HG02840 (cell line): ENCODE measurements at regions not wholly inside any gene's neighbourhood (a gene's known extent, or its start where the extent isn't known, plus 50 kb on each side); places are given as distances from the start of the nearest gene placed in this dataset.

Experiments used
- ATAC-seq: cut with Tn5 transposase; IDR thresholded peaks from one replicate; pipeline ENCODE4 v1.9.1; 2021; ENCODE audit warnings: mild to moderate bottlenecking, moderate library complexity, moderate number of reproducible peaks; ENCODE audit not compliant: unreplicated experiment, low FRiP score

DNA sequence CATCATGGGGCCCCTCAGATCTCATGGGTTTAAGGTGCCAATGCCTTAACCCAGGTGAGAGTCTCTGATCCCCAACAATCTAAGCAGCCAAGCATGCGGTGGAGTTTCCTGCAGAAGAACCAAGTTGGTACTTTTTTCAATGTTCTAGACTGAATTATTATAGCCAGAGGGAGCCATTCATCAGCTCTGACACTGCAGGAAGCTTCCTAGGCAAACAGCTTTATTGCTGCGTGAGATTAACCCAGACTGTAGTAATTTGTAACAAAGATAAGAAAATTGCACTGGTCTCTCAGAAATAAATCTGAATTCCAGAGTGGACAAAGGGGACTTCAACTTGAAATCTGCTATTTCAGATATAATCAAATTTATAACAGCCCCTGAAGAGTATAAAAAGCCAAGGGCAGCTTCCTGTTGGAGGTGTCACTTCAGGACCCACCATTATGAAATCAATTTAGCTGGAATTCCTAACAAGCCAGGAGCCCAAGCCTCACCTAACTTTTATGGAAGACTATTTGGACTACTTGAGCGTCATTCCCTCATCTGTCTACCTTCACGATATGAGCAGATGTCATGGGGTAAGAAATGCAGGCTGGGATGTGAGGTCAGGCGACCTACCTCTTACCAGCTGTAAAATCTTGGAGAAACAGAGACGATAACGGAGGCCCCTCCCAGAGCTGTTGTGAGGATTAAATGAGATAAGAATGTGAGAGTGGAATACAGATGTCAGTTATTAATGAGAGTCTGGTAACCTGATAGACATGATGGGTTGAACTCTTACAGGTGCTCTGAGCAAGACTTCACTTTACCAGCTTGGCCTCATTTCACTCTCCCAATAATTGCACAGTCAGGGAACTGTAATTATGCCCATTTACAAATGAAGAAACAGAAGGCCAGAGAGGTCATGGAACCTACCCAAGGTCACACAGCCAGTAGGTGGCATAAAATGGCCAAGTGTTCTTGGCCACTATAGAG is 135.1 kb downstream of the RRAGC start:
- ATAC-seq, result no peak

- ATAC-seq, result no peak
Measured at GRCh38 chr1:38721816-38722215, 137.8 kb downstream of the RRAGC start.

GRCh38 chr1:38719880-38720279 is 139.7 kb downstream of the RRAGC start:
- ATAC-seq, result no peak

- ATAC-seq, result no peak
Measured at GRCh38 chr1:38718031-38718430, 141.5 kb downstream of the RRAGC start.

- no peak for ATAC-seq
Measured at GRCh38 chr1:38716229-38716628, 143.3 kb downstream of the RRAGC start.

DNA sequence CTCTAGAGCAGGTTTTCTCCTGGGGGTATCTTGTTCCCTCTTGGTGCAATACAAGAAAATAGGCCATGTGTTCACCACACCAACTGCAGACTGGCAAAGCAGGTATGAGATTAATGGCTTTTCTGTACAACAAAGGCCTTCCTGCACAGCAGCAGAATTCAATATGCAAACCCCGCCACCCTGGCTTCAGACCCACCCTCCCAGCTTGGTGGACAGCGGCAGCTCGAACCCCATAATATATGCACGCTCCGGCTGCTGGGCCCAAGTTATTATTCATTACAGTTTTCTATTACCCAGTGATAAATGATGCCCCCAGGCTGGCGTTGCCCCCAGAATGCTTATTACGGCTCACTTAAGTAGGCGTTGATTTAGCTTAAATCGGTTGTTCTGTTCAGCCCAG is 144.2 kb downstream of the RRAGC start:
- no peak for ATAC-seq

DNA sequence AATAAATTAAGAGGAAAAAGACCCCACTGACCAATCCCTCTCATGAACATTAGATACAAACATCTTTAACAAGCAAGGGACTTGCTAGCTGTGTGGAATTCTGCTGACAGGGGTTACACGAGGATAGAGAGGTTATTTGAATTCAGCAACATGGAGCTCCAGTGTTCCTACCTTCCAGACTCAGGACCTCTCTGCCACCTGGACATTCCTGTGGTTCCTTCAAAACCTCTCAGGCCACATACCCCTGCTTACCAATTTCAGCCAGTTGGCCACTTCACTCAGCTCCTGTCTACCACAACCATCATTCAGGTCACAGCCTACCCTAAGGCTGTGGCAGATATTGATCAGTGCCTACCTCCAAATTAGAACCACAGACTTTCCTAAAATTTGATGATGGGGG is 147.5 kb downstream of the RRAGC start:
- no peak for ATAC-seq

DNA sequence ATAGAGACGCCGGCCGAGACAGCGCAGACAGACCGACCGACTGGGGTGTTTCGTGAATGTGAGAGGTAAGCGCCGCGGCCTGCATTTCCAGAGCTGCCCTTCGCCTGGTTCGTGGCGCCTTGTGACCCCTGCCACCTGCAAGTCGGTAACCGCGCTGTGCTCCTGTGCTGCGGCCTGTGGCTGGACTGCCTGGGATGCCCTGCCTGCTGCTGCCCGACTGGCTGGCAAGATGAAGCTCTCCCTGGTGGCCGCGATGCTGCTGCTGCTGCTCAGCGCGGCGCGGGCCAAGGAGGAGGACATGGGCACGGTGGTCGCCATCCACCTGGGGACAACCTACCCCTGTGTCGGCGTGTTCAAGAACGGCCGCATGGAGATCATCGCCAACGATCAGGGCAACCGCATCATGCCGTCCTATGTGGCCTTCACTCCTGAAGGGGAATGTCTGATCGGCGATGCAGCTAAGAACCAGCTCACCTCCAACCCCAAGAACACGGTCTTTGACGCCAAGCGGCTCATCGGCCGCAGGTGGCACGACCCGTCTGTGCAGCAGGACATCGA is 150.8 kb downstream of the RRAGC start:
- no peak for ATAC-seq

DNA sequence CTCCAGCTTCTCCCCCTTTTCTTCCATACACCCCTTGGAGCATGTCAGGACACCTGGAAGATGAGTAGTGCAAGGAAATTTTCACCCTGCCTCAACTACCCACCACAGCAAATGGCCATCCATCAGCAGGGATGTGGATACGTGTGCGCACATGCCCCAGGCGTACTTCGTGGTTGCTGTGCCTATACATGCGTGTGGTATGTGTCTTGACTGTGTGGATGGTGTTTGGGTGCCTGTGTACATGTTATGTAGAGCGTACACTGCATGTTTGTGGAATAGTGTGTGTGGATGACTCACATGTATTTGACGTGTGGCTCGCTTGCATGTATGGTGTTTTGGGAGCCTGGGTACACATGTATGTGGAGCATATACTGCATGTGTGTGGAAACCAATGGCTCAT is 158.5 kb downstream of the RRAGC start:
- ATAC-seq, result no peak

DNA sequence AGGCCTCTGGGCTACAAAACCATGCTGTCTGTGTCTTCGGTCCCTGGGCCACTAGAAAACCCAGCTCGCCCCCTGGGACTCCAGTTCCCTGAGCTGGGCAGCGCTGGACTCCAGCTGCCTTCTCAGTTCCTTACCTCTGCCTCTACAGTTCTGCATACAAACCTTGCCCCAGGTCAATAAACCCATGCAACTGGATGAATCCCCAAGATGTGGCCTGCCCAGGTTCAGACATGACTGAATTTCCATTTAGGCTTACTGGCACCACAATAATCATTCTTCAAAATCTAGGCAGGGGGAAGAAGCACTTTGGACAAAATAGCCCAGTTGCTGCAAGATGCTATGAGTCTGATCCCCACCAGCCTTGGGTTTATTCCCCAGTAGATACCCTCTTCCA is 159.5 kb downstream of the RRAGC start:
- no peak for ATAC-seq

DNA sequence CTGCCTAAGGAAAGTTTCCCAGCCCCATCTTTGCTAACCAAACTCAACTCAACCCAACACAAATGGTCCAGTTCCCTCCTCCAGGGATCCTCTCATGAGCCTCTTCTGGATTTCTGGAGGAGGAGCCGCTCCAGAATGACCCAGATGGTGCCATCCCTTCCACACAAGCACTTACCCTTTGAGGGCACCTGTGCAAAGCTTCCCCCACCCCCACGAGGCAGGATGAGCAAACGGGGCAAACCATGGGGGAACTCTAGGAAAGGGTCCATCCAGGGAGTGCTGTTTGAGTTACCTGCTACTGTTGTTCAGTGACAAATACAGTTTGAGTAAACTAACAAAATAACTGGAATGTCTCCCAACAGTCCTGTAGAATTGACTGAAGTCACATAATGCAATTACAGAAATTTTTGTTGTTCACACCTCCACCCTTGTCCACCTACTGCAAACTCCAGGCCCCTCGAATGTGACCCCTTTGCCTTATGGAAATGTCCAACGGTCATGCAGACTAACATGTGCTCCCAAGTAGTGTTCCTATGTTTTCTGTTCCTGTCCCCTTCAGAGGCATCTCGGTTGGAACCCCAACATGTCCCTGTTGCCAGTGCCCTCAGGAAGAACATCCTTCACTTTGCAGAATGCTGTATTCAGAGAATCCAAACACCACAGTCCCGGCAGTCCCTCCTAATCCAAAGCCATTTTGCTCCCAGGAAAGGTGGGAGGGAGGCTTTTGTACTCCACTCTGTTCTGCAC is 160.1 kb downstream of the RRAGC start:
- no peak for ATAC-seq

DNA sequence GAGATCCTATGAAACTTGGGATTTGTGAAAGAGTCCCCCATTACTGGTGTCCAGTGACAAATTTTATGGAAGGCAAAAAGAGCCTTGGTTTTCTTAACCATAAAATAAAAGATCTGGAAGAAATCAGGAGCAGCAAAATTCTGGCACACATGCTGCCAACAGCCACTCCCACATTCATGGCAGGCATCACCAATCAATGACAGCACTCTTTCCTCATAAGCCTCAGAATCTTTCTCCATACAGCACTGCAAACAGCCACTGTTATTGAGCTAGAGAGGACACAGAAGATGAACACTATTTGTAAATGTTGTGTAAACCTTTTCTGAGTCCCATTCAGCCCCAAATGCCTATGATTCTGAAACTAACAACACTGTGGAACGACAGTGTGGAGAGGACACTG is 162.2 kb downstream of the RRAGC start:
- ATAC-seq, result no peak

GRCh38 chr1:38696371-38696770 is 163.2 kb downstream of the RRAGC start:
- ATAC-seq, result no peak

- ATAC-seq, result no peak
Measured at GRCh38 chr1:38693759-38694158, 165.8 kb downstream of the RRAGC start.

DNA sequence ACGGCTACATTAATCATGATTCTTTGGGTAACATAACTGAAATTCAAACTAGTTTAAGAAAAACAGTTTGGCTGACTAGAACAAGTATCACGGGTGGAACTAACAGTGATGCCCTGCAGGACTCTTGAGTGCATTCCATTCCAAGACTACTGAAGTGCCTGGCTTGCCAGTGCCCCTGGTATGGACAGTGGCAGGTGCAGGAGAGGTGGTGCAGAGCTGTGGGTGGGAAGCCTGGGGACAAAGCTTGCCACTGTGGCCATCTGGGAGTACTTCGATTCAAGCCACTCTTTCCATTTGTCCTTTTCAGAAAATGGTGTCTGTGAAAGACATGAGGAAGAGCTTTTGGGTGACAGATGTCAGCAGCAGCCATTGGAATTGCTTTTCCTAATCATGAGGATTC is 166.5 kb downstream of the RRAGC start:
- no peak for ATAC-seq

DNA sequence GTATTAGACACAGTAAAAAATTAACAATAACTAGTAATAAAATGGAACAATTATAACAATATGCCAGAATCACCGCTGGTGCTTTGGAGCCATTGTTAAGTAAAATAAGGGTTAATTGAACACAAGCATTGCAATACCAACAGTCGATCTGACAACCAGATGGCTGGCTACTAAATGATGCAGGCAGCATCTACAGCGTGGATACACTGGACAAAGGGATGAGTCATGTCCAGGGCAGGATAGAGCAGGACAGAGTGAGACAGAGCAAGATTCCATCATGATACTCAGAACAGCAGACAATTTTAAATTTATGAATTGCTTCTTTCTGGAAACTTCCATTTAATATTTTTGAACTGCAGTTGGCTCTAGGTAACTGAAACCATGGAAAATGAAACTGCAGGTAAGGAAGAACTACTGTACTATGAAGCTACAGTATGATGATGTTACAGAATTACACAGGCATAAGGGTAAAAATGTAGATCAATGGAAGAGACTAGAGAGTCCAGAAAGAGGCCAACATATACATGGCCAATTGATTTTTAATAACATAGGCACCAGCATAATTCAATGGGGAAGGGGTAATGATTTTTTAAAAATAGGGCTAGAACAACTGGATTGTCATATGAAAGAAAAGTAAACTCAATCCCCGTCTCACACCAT is 168.7 kb downstream of the RRAGC start:
- no peak for ATAC-seq

DNA sequence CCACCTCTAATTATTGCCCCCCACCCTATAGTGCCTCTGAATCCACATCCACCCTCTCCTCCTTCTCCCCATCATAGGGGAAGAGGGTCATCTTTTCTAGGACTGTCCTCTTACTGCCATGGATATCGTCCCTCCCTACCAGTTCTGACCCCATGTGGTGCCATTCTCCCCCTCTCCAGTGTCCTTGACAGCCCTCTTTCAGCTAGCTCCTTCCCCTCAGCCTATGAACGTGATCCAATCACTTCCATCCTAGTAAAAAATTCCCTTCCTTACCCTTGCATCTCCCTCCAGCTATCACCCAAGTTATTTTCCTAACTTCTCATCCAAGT is 172.7 kb downstream of the RRAGC start:
- no peak for ATAC-seq

DNA sequence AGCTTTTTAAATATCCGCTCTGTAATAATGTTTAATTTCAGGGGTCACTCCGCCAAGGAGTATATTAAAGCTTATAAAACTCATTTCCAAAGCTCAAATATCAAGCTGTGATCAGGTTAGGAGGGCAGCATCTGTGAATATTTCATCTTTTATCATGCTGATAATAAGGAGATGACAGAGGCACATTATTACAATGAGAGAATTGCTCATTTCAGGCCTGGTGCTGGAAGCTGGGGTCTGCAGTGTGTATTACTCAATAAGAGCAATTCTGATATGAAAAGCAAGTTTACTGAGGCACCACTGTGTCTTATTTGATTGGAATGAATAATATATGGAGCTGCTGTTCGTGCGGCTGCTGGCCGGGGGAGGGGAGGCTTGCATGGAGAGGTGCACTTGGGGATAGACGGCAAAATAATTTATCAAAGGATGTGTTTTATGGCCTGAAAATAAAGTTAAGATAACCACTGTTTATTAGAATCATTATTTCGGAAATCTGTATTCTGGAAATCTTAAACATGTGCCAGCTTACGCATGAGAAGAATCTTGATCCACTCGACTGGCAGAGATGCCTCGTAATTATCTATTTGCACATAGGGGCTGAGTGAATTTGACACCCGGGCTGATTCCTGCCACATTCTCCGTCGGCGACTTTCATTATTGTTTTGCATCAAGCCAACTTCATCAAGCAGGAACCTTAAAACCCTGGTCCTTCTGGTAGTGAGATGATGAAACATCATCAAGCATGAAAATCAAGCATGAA is 173.2 kb downstream of the RRAGC start:
- ATAC-seq, result no peak

DNA sequence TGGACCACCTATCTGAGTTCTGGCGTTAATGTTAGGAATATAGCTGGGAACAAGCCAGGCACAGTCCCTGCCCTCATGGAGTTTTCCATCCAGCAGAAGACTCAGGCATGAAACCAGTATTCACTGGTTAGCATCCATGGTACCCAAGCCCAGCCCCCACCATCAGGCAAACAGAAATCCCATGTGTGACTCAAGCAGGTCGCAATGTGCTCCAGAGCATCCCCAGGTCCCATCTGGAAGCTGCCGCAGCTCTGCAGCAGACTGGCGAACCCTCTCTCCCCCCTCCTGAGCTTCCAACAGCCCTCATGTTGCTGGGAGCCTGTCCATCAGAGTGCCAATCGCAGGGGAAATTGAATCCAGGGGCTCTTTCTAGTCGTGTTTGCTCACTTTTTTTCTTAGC is 174.2 kb downstream of the RRAGC start:
- no peak for ATAC-seq

- ATAC-seq, result no peak
Measured at GRCh38 chr1:38680801-38681510, 178.6 kb downstream of the RRAGC start.
